Liver (tissue), 8 donors: ENCODE measurements at regions not wholly inside any gene's neighbourhood (a gene's known extent, or its start where the extent isn't known, plus 50 kb on each side); places are given as distances from the start of the nearest gene placed in this dataset.

ENCODE experiments used
- DNase-seq: peaks from one replicate; pipeline ENCODE4 v3.0.0-alpha.2; 2017; ENCODE audit warnings: low spot score
- H3K27ac ChIP-seq, 2 donors: one replicate each; pipeline ENCODE4 v1.7.0; 2013; ENCODE audit warnings: inconsistent platforms in 2 of 2, low read length in 2 of 2, control low read depth in 1 of 2, low read depth in 1 of 2, mild to moderate bottlenecking in 1 of 2
- H3K27me3 ChIP-seq, 4 donors: one replicate each; pipeline versions ENCODE4 v1.6.1 to v1.7.0; 2013; ENCODE audit warnings: low read length in 3 of 4, inconsistent platforms in 1 of 4, mild to moderate bottlenecking in 1 of 4, moderate library complexity in 1 of 4; ENCODE audit not compliant: control insufficient read depth in 4 of 4, insufficient read depth in 4 of 4
- H3K36me3 ChIP-seq, 4 donors: one replicate each; pipeline versions ENCODE4 v1.6.1 to v1.7.0; 2013; ENCODE audit warnings: low read length in 3 of 4, mild to moderate bottlenecking in 3 of 4, low read depth in 1 of 4, moderate library complexity in 1 of 4; ENCODE audit not compliant: control insufficient read depth in 4 of 4, insufficient read depth in 3 of 4
- H3K4me1 ChIP-seq, 4 donors: one replicate each; pipeline versions ENCODE4 v1.6.1 to v1.7.0; 2013; ENCODE audit warnings: low read length in 3 of 4, mild to moderate bottlenecking in 3 of 4, moderate library complexity in 1 of 4; ENCODE audit not compliant: control insufficient read depth in 4 of 4, insufficient read depth in 4 of 4
- H3K4me3 ChIP-seq, 3 donors: one replicate each; pipeline versions ENCODE4 v1.6.1 to v1.7.0; 2013; ENCODE audit warnings: low read length in 3 of 3, control low read depth in 1 of 3, low read depth in 1 of 3, mild to moderate bottlenecking in 1 of 3
- H3K9ac ChIP-seq, 2 donors: one replicate each; pipeline ENCODE4 v1.7.0; 2013; ENCODE audit warnings: low read length in 2 of 2, mild to moderate bottlenecking in 2 of 2, moderate library complexity in 2 of 2, control low read depth in 1 of 2, low read depth in 1 of 2
- H3K9me3 ChIP-seq, 4 donors: one replicate each; pipeline versions ENCODE4 v1.6.1 to v1.7.0; 2013; ENCODE audit warnings: low read length in 3 of 4; ENCODE audit not compliant: control insufficient read depth in 4 of 4
- ATF3 ChIP-seq: IDR thresholded peaks from 2 replicates; pipeline ENCODE4 v1.6.1; 2016; ENCODE audit warnings: antibody characterized with exemption
- FOXA1 ChIP-seq: IDR thresholded peaks from 2 replicates; pipeline ENCODE4 v1.6.1; 2016; ENCODE audit warnings: antibody characterized with exemption
- GABPA ChIP-seq, 2 donors: IDR thresholded peaks in 1 of 2; conservative IDR thresholded peaks in 1 of 2; 2 replicates each; pipeline ENCODE4 v1.6.1; 2016; ENCODE audit warnings: antibody characterized with exemption in 2 of 2, mild to moderate bottlenecking in 1 of 2, moderate library complexity in 1 of 2
- HNF4A ChIP-seq, 2 donors: conservative IDR thresholded peaks; 2 replicates each; pipeline ENCODE4 v1.6.1; 2016; ENCODE audit warnings: antibody characterized with exemption in 2 of 2, mild to moderate bottlenecking in 2 of 2
- NR2F2 ChIP-seq: IDR thresholded peaks from 2 replicates; pipeline ENCODE4 v1.6.1; 2016; ENCODE audit warnings: antibody characterized with exemption
- RAD21 ChIP-seq, 2 donors: IDR thresholded peaks; 2 replicates each; pipeline ENCODE4 v1.6.1; 2016; ENCODE audit warnings: antibody characterized with exemption in 2 of 2, mild to moderate bottlenecking in 2 of 2
- REST ChIP-seq: IDR thresholded peaks from 2 replicates; pipeline ENCODE4 v1.6.1; 2016; ENCODE audit warnings: antibody characterized with exemption, mild to moderate bottlenecking
- SP1 ChIP-seq: IDR thresholded peaks from 2 replicates; pipeline ENCODE4 v1.6.1; 2018; ENCODE audit warnings: antibody characterized with exemption, mild to moderate bottlenecking
- ZBTB33 ChIP-seq: IDR thresholded peaks from 2 replicates; pipeline ENCODE4 v1.6.1; 2016; ENCODE audit warnings: antibody characterized with exemption
- WGBS: extraction: QIAGEN DNeasy Blood & Tissue Kit; methylation state at CpG from one replicate; pipeline ENCODE4 v1.1.7; 2013; 5-methylcytosine and 5-hydroxymethylcytosine counted together
- TF ChIP-seq, protein P1 (sequence below): fragments of 150-350 bp; IDR thresholded peaks from 2 replicates; pipeline ENCODE4 v1.5.1; 2017; ENCODE audit warnings: improper control_type of control experiment, low read depth, low read length; ENCODE audit not compliant: missing input control
- donor health status: healthy.
- donor health status: healthy.
- donor health status: healthy.
- donor health status: healthy.
- donor health status: healthy.

DNA sequence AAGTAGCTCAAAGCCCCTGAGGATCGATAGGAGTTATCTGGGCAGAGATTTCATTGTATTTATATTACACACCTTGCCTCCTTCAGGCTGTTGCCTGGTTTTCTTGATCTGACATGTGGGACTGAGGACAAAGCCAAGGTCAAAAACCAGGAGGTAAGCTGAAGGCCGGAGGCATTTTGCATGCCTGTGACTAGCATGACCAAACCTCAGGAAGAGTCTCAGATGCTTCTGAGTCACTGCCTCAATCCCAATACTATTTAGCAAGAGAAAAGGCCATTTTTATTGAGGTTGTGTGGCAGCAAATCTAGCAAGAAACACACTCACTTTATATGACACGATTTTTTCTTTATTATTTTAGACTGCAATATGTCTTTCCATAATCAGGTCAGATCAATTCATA, 968.1 kb downstream of the CDH11 start (continued):
- TF ChIP-seq, protein P1, sequence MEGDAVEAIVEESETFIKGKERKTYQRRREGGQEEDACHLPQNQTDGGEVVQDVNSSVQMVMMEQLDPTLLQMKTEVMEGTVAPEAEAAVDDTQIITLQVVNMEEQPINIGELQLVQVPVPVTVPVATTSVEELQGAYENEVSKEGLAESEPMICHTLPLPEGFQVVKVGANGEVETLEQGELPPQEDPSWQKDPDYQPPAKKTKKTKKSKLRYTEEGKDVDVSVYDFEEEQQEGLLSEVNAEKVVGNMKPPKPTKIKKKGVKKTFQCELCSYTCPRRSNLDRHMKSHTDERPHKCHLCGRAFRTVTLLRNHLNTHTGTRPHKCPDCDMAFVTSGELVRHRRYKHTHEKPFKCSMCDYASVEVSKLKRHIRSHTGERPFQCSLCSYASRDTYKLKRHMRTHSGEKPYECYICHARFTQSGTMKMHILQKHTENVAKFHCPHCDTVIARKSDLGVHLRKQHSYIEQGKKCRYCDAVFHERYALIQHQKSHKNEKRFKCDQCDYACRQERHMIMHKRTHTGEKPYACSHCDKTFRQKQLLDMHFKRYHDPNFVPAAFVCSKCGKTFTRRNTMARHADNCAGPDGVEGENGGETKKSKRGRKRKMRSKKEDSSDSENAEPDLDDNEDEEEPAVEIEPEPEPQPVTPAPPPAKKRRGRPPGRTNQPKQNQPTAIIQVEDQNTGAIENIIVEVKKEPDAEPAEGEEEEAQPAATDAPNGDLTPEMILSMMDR = no peak
- TF ChIP-seq GABPA (IDR thresholded peaks at IDR 0.05 in 1 of 2, conservative IDR thresholded peaks at IDR 0.05 in 1 of 2) = no peak
- TF ChIP-seq ATF3 = no peak

- 84% methylated on average over 5 of the region's 5 CpGs for WGBS
- Histone ChIP-seq H3K36me3 (no peaks in the 10 kb centered on the region), H3K4me3 (no peak overlapping the region), H3K4me1 (no peaks in the 10 kb centered on the region), H3K27me3 (no peaks in the 10 kb centered on the region), H3K9ac (no peak overlapping the region), H3K9me3 (no peaks in the 10 kb centered on the region), H3K27ac (no peak overlapping the region)
- no peak for DNase-seq
- TF ChIP-seq NR2F2 (no peak), FOXA1 (no peak), HNF4A (conservative IDR thresholded peaks at IDR 0.05) (no peak), REST (no peak), SP1 (no peak)
- TF ChIP-seq, protein P1 = no peak
These were observed 969.7 kb downstream of the CDH11 start for GRCh38 chr16:64151990-64152767.

DNA sequence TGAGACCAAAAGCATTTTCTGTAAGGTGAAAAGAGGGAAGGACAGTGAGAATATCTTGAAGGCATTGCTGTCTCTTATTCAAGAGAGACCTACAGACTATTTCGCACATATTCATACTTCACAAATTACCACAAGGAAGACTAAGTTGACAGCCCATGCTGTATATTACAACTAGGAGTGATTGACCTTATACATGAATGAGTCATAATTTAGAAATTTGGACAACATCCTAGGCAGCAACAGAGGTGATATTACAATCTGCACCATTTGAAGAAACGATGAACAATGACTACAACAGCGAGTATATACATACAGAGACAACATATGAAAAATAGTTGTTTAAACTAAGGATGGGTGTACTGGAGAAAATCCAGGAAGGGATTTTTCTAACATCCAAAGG, 971.7 kb downstream of the CDH11 start:
- no peak overlapping the region for H3K27ac ChIP-seq
- no peak overlapping the region for H3K9ac ChIP-seq
- 91% methylated on average over 3 of the region's 3 CpGs for WGBS
- no peaks in the 10 kb centered on the region for H3K27me3 ChIP-seq
- DNase-seq = no peak
- no peaks in the 10 kb centered on the region for H3K4me1 ChIP-seq
- H3K36me3 ChIP-seq = no peaks in the 10 kb centered on the region
- no peaks in the 10 kb centered on the region for H3K9me3 ChIP-seq
- H3K4me3 ChIP-seq = no peak overlapping the region
- TF ChIP-seq REST = no peak
- no peak for TF ChIP-seq FOXA1
- no peak for TF ChIP-seq HNF4A (conservative IDR thresholded peaks at IDR 0.05)
- no peak for TF ChIP-seq ZBTB33
- TF ChIP-seq RAD21 (IDR thresholded peaks at IDR 0.05) = no peak
- TF ChIP-seq, protein P1 = no peak
